Thoracic aorta (tissue), 2 donors: ENCODE measurements at regions not wholly inside any gene's neighbourhood (a gene's known extent, or its start where the extent isn't known, plus 50 kb on each side); places are given as distances from the start of the nearest gene placed in this dataset.

Experiments
- ATAC-seq: fragments of 150-250 bp; one replicate; pipeline ENCODE4 v1.8.0; 2017; ENCODE audit warnings: low read depth; ENCODE audit not compliant: insufficient number of reproducible peaks, low FRiP score
- DNase-seq: peaks from one replicate; pipeline ENCODE4 v3.0.0-alpha.2; 2020; ENCODE audit warnings: low spot score
- H3K27ac ChIP-seq, 2 donors: fragments of 200-600 bp; sonication (generic); 1 replicate in 1 of 2; 2 replicates in 1 of 2; pipeline ENCODE4 v1.5.1; 2016; ENCODE audit warnings: mild to moderate bottlenecking in 2 of 2, moderate library complexity in 2 of 2
- H3K27me3 ChIP-seq: fragments of 200-600 bp; sonication (generic); replicated peaks from 2 replicates; pipeline ENCODE4 v1.6.0; 2016; ENCODE audit warnings: mild to moderate bottlenecking; ENCODE audit not compliant: insufficient read depth
- H3K36me3 ChIP-seq: fragments of 200-600 bp; sonication (generic); one replicate; pipeline ENCODE4 v1.5.1; 2016
- H3K4me1 ChIP-seq, 2 donors: fragments of 200-600 bp; sonication (generic); 1 replicate in 1 of 2; 2 replicates in 1 of 2; pipeline versions ENCODE4 v1.5.1 to v1.6.0; 2016; ENCODE audit warnings: low read depth in 2 of 2, mild to moderate bottlenecking in 1 of 2; ENCODE audit not compliant: control insufficient read depth in 1 of 2
- H3K4me3 ChIP-seq: fragments of 200-600 bp; sonication (generic); 2 replicates; pipeline ENCODE4 v1.5.1; 2016; ENCODE audit warnings: mild to moderate bottlenecking
- H3K9me3 ChIP-seq: fragments of 200-600 bp; sonication (generic); 2 replicates; pipeline ENCODE4 v1.5.1; 2016
- TF ChIP-seq, protein P1 (sequence below): fragments of 200-600 bp; sonication (generic); IDR thresholded peaks from one replicate; pipeline ENCODE4 v1.5.1; 2019; ENCODE audit warnings: antibody characterized with exemption

- Histone ChIP-seq H3K36me3 (no peaks in the 10 kb centered on the region), H3K9me3 (no peaks in the 10 kb centered on the region), H3K27me3 (no peaks in the 10 kb centered on the region), H3K27ac (no peak overlapping the region), H3K4me3 (no peak overlapping the region), H3K4me1 (no peaks in the 10 kb centered on the region)
- TF ChIP-seq, protein P1, sequence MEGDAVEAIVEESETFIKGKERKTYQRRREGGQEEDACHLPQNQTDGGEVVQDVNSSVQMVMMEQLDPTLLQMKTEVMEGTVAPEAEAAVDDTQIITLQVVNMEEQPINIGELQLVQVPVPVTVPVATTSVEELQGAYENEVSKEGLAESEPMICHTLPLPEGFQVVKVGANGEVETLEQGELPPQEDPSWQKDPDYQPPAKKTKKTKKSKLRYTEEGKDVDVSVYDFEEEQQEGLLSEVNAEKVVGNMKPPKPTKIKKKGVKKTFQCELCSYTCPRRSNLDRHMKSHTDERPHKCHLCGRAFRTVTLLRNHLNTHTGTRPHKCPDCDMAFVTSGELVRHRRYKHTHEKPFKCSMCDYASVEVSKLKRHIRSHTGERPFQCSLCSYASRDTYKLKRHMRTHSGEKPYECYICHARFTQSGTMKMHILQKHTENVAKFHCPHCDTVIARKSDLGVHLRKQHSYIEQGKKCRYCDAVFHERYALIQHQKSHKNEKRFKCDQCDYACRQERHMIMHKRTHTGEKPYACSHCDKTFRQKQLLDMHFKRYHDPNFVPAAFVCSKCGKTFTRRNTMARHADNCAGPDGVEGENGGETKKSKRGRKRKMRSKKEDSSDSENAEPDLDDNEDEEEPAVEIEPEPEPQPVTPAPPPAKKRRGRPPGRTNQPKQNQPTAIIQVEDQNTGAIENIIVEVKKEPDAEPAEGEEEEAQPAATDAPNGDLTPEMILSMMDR = no peak
- no peak for ATAC-seq
- no peak for DNase-seq
These were observed 83.0 kb upstream of the PIWIL1 start for GRCh38 chr12:130254461-130255276.

DNA sequence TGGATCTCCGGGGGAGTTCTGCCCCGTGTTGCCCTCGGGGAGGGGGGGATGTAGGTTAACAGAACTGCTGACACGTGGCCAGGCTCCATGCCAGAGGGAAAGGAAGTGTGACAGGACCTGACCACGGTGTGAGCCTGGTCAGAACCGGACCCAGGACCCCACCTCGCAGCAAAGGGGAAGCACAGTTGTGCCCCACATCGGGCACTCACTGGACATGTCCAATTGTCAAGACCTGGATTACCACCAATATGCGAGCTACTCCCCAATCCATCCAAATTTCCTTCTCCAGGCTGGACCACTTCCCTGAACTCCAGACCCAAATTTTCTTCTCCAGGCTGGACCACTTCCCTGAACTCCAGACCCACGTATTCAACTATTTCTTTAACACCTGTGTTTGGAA, 78.8 kb upstream of the PIWIL1 start:
- Histone ChIP-seq H3K4me3 (no peak overlapping the region), H3K27ac (no peak overlapping the region), H3K27me3 (no peaks in the 10 kb centered on the region), H3K4me1 (no peaks in the 10 kb centered on the region), H3K36me3 (no peaks in the 10 kb centered on the region), H3K9me3 (no peaks in the 10 kb centered on the region)
- ATAC-seq = no peak
- no peak for DNase-seq
- TF ChIP-seq, protein P1 = no peak

DNA sequence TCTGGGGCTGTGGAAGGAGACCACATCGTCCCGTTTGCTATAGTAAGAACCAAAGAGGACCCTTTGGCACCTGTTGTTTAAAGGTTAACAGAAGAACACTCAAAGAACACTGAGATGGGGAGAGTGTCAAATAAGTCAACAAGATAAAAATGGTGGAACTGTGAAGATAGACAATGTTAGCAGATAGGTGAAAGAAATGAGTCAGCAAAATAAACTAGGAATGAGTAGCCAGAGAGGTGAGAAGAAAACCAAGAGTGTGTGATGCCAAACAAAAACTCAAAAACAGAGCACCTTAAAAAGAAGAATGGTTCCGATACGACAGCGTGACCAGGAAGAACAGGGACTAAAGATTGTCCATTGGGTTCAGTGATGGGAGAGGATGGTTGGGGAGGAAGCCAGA, 74.7 kb upstream of the PIWIL1 start:
- Histone ChIP-seq H3K36me3 (no peaks in the 10 kb centered on the region), H3K27ac (no peak overlapping the region), H3K9me3 (no peaks in the 10 kb centered on the region), H3K4me1 (no peaks in the 10 kb centered on the region), H3K27me3 (no peaks in the 10 kb centered on the region), H3K4me3 (no peak overlapping the region)
- ATAC-seq (no peak), DNase-seq (no peak)
- TF ChIP-seq, protein P1 = no peak

DNA sequence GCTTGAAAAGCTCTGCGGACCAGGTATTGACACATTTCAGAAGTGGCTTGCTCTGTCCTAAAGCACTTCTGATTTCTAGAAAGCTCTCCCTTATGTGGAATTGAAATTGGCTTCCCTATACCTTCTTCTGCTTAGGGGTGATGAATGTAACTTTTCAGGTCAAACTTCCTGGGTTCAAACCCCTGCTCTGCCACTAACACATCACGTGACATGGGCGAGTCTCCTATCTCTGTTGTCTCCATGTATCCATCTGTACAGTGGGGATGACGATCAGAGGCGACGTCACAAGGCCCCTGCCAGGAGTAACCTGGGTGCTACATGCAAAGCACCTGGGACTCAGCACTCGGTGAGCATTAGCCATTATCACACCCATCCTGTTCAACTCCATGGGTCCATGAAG, 73.7 kb upstream of the PIWIL1 start:
- Histone ChIP-seq H3K27me3 (no peaks in the 10 kb centered on the region), H3K27ac (no peak overlapping the region), H3K36me3 (no peaks in the 10 kb centered on the region), H3K9me3 (no peaks in the 10 kb centered on the region), H3K4me1 (no peaks in the 10 kb centered on the region), H3K4me3 (no peak overlapping the region)
- DNase-seq (no peak), ATAC-seq (no peak)
- TF ChIP-seq, protein P1 = no peak

DNA sequence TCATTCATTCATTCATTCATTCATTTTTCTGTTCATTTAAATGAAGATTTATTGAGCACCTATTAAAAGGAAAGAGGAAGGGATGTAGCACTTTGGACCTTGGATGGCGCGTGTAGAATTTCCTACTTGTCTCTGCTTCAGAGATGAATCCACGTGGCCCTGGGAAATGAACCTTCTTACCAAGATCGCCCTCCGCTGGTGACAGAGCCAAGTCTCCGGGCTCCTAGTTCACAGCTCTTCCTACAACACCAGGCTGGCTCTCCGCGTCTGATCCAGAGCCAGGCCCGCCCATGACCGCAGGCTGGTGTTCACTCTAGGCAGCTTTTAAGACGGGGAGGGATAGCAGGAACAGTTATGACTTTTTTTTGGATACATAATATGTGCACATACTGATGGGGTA, 70.9 kb upstream of the PIWIL1 start:
- ATAC-seq (no peak), DNase-seq (no peak)
- Histone ChIP-seq H3K4me3 (no peak overlapping the region), H3K36me3 (no peaks in the 10 kb centered on the region), H3K27me3 (no peaks in the 10 kb centered on the region), H3K9me3 (no peaks in the 10 kb centered on the region), H3K27ac (no peak overlapping the region), H3K4me1 (no peaks in the 10 kb centered on the region)
- TF ChIP-seq, protein P1 = no peak
